IMR-90 (cell line): ENCODE measurements at regions not wholly inside any gene's neighbourhood (a gene's known extent, or its start where the extent isn't known, plus 50 kb on each side); places are given as distances from the start of the nearest gene placed in this dataset.
A peak's percentile ranks its signal among the peaks of the same experiment; 100 is the strongest.

Experiments used
- ATAC-seq: fragments of 200-7000 bp; cut with Tn5 transposase; 2 replicates; pipeline ENCODE4 v1.9.1; 2020; ENCODE audit warnings: low read depth, mild to moderate bottlenecking, moderate library complexity
- BruUV-seq: library from RNA; stranded (reverse); fragments of 400-500 nt; replicated peaks from 2 replicates; lab custom pipeline; 2021; lab: Mats Ljungman, UMichigan
- CTCF ChIA-PET: fragments of 300-600 bp; formaldehyde crosslinking; extraction: SDS; loops from one replicate; lab custom pipeline; 2021; ENCODE audit warnings: antibody characterized with exemption; lab: Yijun Ruan, JAX
- POLR2A ChIA-PET: fragments of 300-600 bp; sonication (Branson Sonifier 250); formaldehyde crosslinking; loops from one replicate; lab custom pipeline; 2022; ENCODE audit warnings: antibody characterized with exemption; ENCODE audit not compliant: unreplicated experiment; lab: Charles Lee
- DNase-seq: peaks from one replicate; pipeline ENCODE4 v3.0.0; 2013
- H2AFZ ChIP-seq: replicated peaks from 2 replicates; pipeline ENCODE3; 2013; ENCODE audit warnings: low read length, mild to moderate bottlenecking; ENCODE audit not compliant: poor library complexity
- H2AK5ac ChIP-seq: 2 replicates; pipeline ENCODE4 v1.6.1; 2013; ENCODE audit warnings: low read depth, low read length, inconsistent platforms
- H2AK9ac ChIP-seq: replicated peaks from 2 replicates; pipeline ENCODE3; 2013; ENCODE audit warnings: mild to moderate bottlenecking, low read depth, low read length, moderate library complexity; ENCODE audit not compliant: poor library complexity
- H2BK120ac ChIP-seq: 2 replicates; pipeline ENCODE4 v1.6.1; 2013; ENCODE audit warnings: low read depth, low read length, inconsistent platforms
- H2BK15ac ChIP-seq: 3 replicates; pipeline ENCODE4 v1.6.1; 2013; ENCODE audit warnings: low read depth, low read length, inconsistent platforms
- H2BK20ac ChIP-seq: 2 replicates; pipeline ENCODE4 v1.6.1; 2013; ENCODE audit warnings: low read depth, mild to moderate bottlenecking, inconsistent platforms, low read length, moderate library complexity
- H2BK5ac ChIP-seq: 2 replicates; pipeline ENCODE4 v1.6.1; 2013; ENCODE audit warnings: mild to moderate bottlenecking, low read depth, low read length, inconsistent platforms; ENCODE audit not compliant: poor library complexity, severe bottlenecking
- H3K14ac ChIP-seq: replicated peaks from 2 replicates; pipeline ENCODE4 v1.6.1; 2013; ENCODE audit warnings: low read depth, low read length, inconsistent platforms
- H3K18ac ChIP-seq: 2 replicates; pipeline ENCODE4 v1.6.1; 2013; ENCODE audit warnings: low read depth, low read length, control low read depth
- H3K23ac ChIP-seq: 2 replicates; pipeline ENCODE4 v1.6.1; 2013; ENCODE audit warnings: low read depth, low read length, inconsistent platforms
- H3K27ac ChIP-seq: 2 replicates; pipeline ENCODE4 v1.5.1; 2013; ENCODE audit warnings: mild to moderate bottlenecking, control low read depth, low read length; ENCODE audit not compliant: insufficient read depth
- H3K27me3 ChIP-seq: 2 replicates; pipeline ENCODE4 v1.6.1; 2013; ENCODE audit warnings: low read length; ENCODE audit not compliant: control insufficient read depth, insufficient read depth
- H3K36me3 ChIP-seq: 2 replicates; pipeline ENCODE4 v1.6.1; 2013; ENCODE audit warnings: low read length, mixed read lengths; ENCODE audit not compliant: control insufficient read depth, insufficient read depth
- H3K4ac ChIP-seq: 2 replicates; pipeline ENCODE4 v1.6.1; 2013; ENCODE audit warnings: low read depth, low read length, inconsistent platforms
- H3K4me1 ChIP-seq: 2 replicates; pipeline ENCODE4 v1.6.1; 2013; ENCODE audit warnings: low read length, mixed read lengths; ENCODE audit not compliant: control insufficient read depth, insufficient read depth
- H3K4me2 ChIP-seq: 2 replicates; pipeline ENCODE4 v1.6.1; 2013; ENCODE audit warnings: low read depth, mild to moderate bottlenecking, control low read depth, low read length, moderate library complexity
- H3K4me3 ChIP-seq: 2 replicates; pipeline ENCODE4 v1.5.1; 2013; ENCODE audit warnings: low read depth, mild to moderate bottlenecking, control low read depth, low read length, moderate library complexity; ENCODE audit not compliant: insufficient read depth
- H3K56ac ChIP-seq: 2 replicates; pipeline ENCODE4 v1.6.1; 2013; ENCODE audit warnings: low read length, inconsistent platforms; ENCODE audit not compliant: insufficient read depth; ENCODE audit errors: extremely low read depth
- H3K79me1 ChIP-seq, 2 experiments: 2 replicates each; pipeline ENCODE4 v1.6.1; 2013; ENCODE audit warnings: low read length in 2 of 2, inconsistent platforms in 1 of 2, low read depth in 1 of 2
- H3K9ac ChIP-seq: 2 replicates; pipeline ENCODE4 v1.6.1; 2013; ENCODE audit warnings: low read depth, low read length, control low read depth
- H3K9me1 ChIP-seq: 2 replicates; pipeline ENCODE4 v1.6.1; 2013; ENCODE audit warnings: low read length, inconsistent platforms; ENCODE audit not compliant: insufficient read depth
- H3K9me3 ChIP-seq: 2 replicates; pipeline ENCODE4 v1.6.1; 2013; ENCODE audit warnings: low read length; ENCODE audit not compliant: control insufficient read depth, insufficient read depth
- H4K20me1 ChIP-seq: 2 replicates; pipeline ENCODE4 v1.6.1; 2013; ENCODE audit warnings: low read length, inconsistent platforms; ENCODE audit not compliant: insufficient read depth
- H4K5ac ChIP-seq: 2 replicates; pipeline ENCODE4 v1.6.1; 2013; ENCODE audit warnings: mild to moderate bottlenecking, low read depth, low read length, control low read depth
- H4K8ac ChIP-seq, 2 experiments: 2 replicates each; pipeline ENCODE4 v1.6.1; 2013; ENCODE audit warnings: low read depth in 2 of 2, low read length in 2 of 2, control low read depth in 1 of 2, inconsistent platforms in 1 of 2
- H4K91ac ChIP-seq: 2 replicates; pipeline ENCODE4 v1.6.1; 2013; ENCODE audit warnings: low read depth, low read length, inconsistent platforms; ENCODE audit not compliant: insufficient read depth
- BHLHE40 ChIP-seq: fragments of 150-350 bp; IDR thresholded peaks from 2 replicates; pipeline ENCODE4 v1.6.1; 2016; ENCODE audit warnings: mild to moderate bottlenecking, low read depth, low read length
- CTCF ChIP-seq: conservative IDR thresholded peaks from 2 replicates; pipeline ENCODE4 v1.5.1; 2012; ENCODE audit warnings: mild to moderate bottlenecking, low read depth, low read length, improper control_type of control experiment
- ELK1 ChIP-seq: fragments of 150-350 bp; IDR thresholded peaks from 2 replicates; pipeline ENCODE4 v1.6.1; 2016; ENCODE audit warnings: low read depth, mild to moderate bottlenecking, low read length, moderate library complexity, borderline replicate concordance
- MAFK ChIP-seq: IDR thresholded peaks from 2 replicates; pipeline ENCODE4 v1.6.1; 2012; ENCODE audit warnings: low read depth, low read length, improper control_type of control experiment
- MAZ ChIP-seq: IDR thresholded peaks from 2 replicates; pipeline ENCODE4 v1.6.1; 2012; ENCODE audit warnings: low read depth, mild to moderate bottlenecking, low read length, improper control_type of control experiment, moderate library complexity, borderline replicate concordance
- POLR2A ChIP-seq: IDR thresholded peaks from 2 replicates; pipeline ENCODE4 v1.6.1; 2012; ENCODE audit warnings: mild to moderate bottlenecking, low read depth, low read length
- RCOR1 ChIP-seq: IDR thresholded peaks from 2 replicates; pipeline ENCODE4 v1.6.1; 2012; ENCODE audit warnings: mild to moderate bottlenecking, low read length, improper control_type of control experiment; ENCODE audit not compliant: insufficient replicate concordance
- RFX5 ChIP-seq: IDR thresholded peaks from 2 replicates; pipeline ENCODE4 v1.8.0; 2012; ENCODE audit warnings: low read depth, mild to moderate bottlenecking, low read length, moderate library complexity
- SMC3 ChIP-seq: fragments of 150-350 bp; IDR thresholded peaks from 2 replicates; pipeline ENCODE4 v1.6.1; 2016; ENCODE audit warnings: low read depth, mild to moderate bottlenecking, antibody characterized with exemption, low read length, moderate library complexity
- USF2 ChIP-seq: fragments of 150-350 bp; IDR thresholded peaks from 2 replicates; pipeline ENCODE4 v1.6.1; 2017; ENCODE audit warnings: mild to moderate bottlenecking, antibody characterized with exemption, low read length, low read depth
- WGBS, 2 experiments: methylation state at CpG; one replicate each; pipeline versions ENCODE4 v1.1.5 to v1.1.7; 2013; ENCODE audit warnings: missing lambda C conversion rate in 2 of 2; ENCODE audit not compliant: insufficient read length in 1 of 2; ENCODE audit errors: extremely low coverage in 2 of 2; 5-methylcytosine and 5-hydroxymethylcytosine counted together
- dilution Hi-C: fragments of 300-500 bp; cut with HindIII; formaldehyde crosslinking; loops from one replicate; pipeline ENCODE4 v1.14.3; 2018; ENCODE audit warnings: low sequenced_read_pairs; ENCODE audit not compliant: unreplicated experiment
- in situ Hi-C: fragments of 300-500 bp; cut with MboI; formaldehyde crosslinking; loops from 3 replicates; pipeline ENCODE4 v1.14.3; 2019; ENCODE audit warnings: low sequenced_read_pairs, inconsistent platforms, mixed read lengths
- intact Hi-C: fragments of 100-400 bp; cut with micrococcal nuclease; formaldehyde crosslinking; loops from 2 replicates; pipeline ENCODE4 v1.10.0; 2022

- no CpG with 5 or more reads among the region's 1 CpG for WGBS, 2 experiments
- intact Hi-C loops = no loop called here
Observed at GRCh38 chr2:215799194-215799593, 214.2 kb downstream of the MREG start.

More at GRCh38 chr2:215799194-215799593, 214.2 kb downstream of the MREG start:
- peak; percentile 45; the same call in 1 of the 2 replicates for ATAC-seq
- Histone ChIP-seq H3K56ac (no peak overlapping the region), H3K36me3 (no peaks in the 10 kb centered on the region), H3K14ac (no peak overlapping the region), H3K4me3 (no peak overlapping the region), H4K91ac (no peak overlapping the region), H2AK5ac (0 out of 2 replicates have a peak overlapping the region, but pooled peaks have one; percentile 36), H3K27ac (no peak overlapping the region), H4K20me1 (peaks cover 2% of the 10 kb centered on the region; the same call in 1 of the 2 replicates), H3K79me1 (no peaks in the 10 kb centered on the region), H3K23ac (no peak overlapping the region), H2AFZ (no peak overlapping the region), H4K5ac (no peak overlapping the region), H2BK20ac (no peak overlapping the region), H3K4me1 (peaks cover 13% of the 10 kb centered on the region), H3K4ac (no peak overlapping the region; the same call in 1 of the 2 replicates), H2BK5ac (no peak overlapping the region), H3K4me2 (no peak overlapping the region), H3K9ac (no peak overlapping the region), H4K8ac (no peak overlapping the region), H3K18ac (no peak overlapping the region), H3K9me3 (no peaks in the 10 kb centered on the region), H2BK120ac (0 out of 2 replicates have a peak overlapping the region, but pooled peaks have one; percentile 3), H2BK15ac (no peak overlapping the region), H3K9me1 (peaks cover 5% of the 10 kb centered on the region; the same call in 1 of the 2 replicates), H3K27me3 (no peaks in the 10 kb centered on the region), H2AK9ac (no peak overlapping the region)
- in situ Hi-C loops = no loop called here
- POLR2A ChIA-PET = no interaction called here
- no TSS peak for BruUV-seq
- CTCF ChIA-PET = no interaction called here
- DNase-seq = peak; percentile 64
- TF ChIP-seq RFX5 (no peak), SMC3 (no peak), BHLHE40 (no peak), MAZ (no peak), CTCF (no peak), POLR2A (no peak), RCOR1 (no peak), USF2 (no peak), MAFK (no peak), ELK1 (no peak)
- dilution Hi-C loops = no loop called here
